Brain microvascular endothelial cell (primary cell): ENCODE measurements at regions not wholly inside any gene's neighbourhood (a gene's known extent, or its start where the extent isn't known, plus 50 kb on each side); places are given as distances from the start of the nearest gene placed in this dataset.
"Not testable (repeated sequence)": the region's sequence is repeated elsewhere in the genome, so short reads cannot be mapped to it uniquely, and the experiment has no call there.

Experiments used
- DNase-seq: peaks from one replicate; pipeline ENCODE4 v3.0.0-alpha.2; 2020
- H3K27ac ChIP-seq: fragments of 250-450 bp; sonication (Bioruptor Pico); 2 replicates; pipeline ENCODE4 v1.5.1; 2020; ENCODE audit warnings: mild to moderate bottlenecking, moderate library complexity
- H3K27me3 ChIP-seq: fragments of 250-450 bp; sonication (Bioruptor Pico); replicated peaks from 2 replicates; pipeline ENCODE4 v1.5.1; 2020; ENCODE audit warnings: mild to moderate bottlenecking
- H3K36me3 ChIP-seq: fragments of 250-450 bp; sonication (Bioruptor Pico); replicated peaks from 2 replicates; pipeline ENCODE4 v1.5.1; 2020; ENCODE audit warnings: mild to moderate bottlenecking
- H3K4me3 ChIP-seq: 2 replicates; pipeline ENCODE4 v1.5.1; 2011; ENCODE audit warnings: low read depth, mild to moderate bottlenecking, control low read depth, low read length, moderate library complexity
- CTCF ChIP-seq: IDR thresholded peaks from 2 replicates; pipeline ENCODE4 v1.5.1; 2011; ENCODE audit warnings: low read depth, mild to moderate bottlenecking, moderate library complexity, low read length, control low read depth, inconsistent platforms; ENCODE audit errors: missing control alignments
- in situ Hi-C: cut with HindIII; loops from 2 replicates; pipeline ENCODE4 v1.10.0; 2017; ENCODE audit warnings: low sequenced_read_pairs, low pct_ligation_motif_present

DNA sequence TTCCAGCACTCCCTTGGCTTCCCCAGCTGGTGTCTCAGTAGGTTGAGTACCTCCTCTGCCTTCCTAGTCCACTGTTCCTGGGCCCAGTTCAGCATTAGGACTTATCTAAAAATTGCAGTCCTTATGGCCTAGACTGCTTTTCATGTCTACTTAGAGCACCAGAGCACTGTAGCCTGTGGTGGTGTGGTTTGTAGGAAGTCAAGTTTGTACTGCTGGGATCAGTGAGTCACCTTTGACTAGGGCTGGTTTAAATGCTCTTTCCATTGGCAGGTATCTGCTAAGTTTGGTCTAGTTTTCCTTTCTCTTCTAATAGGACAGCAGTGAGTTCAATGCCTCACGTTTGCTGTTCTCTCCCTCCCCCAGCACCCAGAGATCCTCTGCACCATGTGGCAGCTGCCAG is 233.6 kb upstream of the WDFY3 start:
- Histone ChIP-seq H3K36me3 (no peaks in the 10 kb centered on the region), H3K4me3 (no peak overlapping the region), H3K27me3 (no peaks in the 10 kb centered on the region), H3K27ac (no peak overlapping the region)
- TF ChIP-seq CTCF, result no peak
- no peak for DNase-seq
- in situ Hi-C loops, result no loop called here

DNA sequence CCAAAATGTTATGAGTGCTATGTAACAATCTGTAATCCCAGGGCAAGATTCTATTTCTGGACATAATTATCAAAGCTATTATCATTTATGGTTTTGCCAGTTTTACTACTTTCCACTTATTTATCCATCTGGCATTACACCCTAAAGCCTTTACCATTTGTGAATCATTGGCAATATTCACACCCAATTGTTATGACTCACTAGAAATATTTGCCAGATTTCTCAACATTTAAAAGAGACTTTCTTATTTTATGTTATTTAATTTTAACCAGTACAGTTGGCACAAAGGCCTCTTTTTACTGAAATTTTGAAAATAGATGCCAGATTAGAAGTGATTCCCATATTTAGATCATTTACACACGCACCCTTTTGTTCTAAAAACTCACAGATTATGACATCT is 242.7 kb upstream of the WDFY3 start:
- Histone ChIP-seq H3K27ac (no peak overlapping the region), H3K4me3 (no peak overlapping the region), H3K27me3 (no peaks in the 10 kb centered on the region), H3K36me3 (no peaks in the 10 kb centered on the region)
- in situ Hi-C loops, result no loop called here
- no peak for TF ChIP-seq CTCF
- no peak for DNase-seq

DNA sequence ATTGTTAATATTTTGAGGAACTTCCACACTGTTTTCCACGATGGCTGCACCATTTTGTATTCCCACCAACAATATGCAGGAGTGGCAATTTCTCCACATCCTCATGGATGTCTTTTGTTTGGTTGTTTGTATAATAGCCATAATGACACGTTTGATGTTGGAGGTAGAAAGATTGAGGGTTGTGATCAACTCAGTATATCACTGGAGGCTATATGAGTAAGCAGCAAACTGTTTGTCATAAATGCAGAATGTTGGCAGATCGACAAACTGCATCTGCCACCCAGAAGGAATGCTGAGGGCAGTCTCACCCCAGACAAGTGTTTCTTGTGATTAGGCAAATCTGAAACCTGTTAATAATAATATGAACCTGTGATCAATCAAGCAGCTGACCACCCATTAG is 243.9 kb upstream of the WDFY3 start:
- Histone ChIP-seq H3K27me3 (no peaks in the 10 kb centered on the region), H3K4me3 (no peak overlapping the region), H3K36me3 (no peaks in the 10 kb centered on the region), H3K27ac (no peak overlapping the region)
- TF ChIP-seq CTCF, result no peak
- in situ Hi-C loops, result no loop called here
- DNase-seq, result no peak

- H3K27ac ChIP-seq, H3K4me3 ChIP-seq, H3K36me3 ChIP-seq, in situ Hi-C loops, DNase-seq, H3K27me3 ChIP-seq: not testable (repeated sequence)
These were observed 250.1 kb upstream of the WDFY3 start for GRCh38 chr4:85216571-85216970.

GRCh38 chr4:85218756-85219155 is 252.3 kb upstream of the WDFY3 start:
- no peak for TF ChIP-seq CTCF
- no peak for DNase-seq
- Histone ChIP-seq H3K27me3 (no peaks in the 10 kb centered on the region), H3K4me3 (no peak overlapping the region), H3K36me3 (no peaks in the 10 kb centered on the region), H3K27ac (no peak overlapping the region)
- in situ Hi-C loops, result no loop called here

GRCh38 chr4:85221606-85222005 is 253.3 kb upstream of the ARHGAP24 start:
- H3K27ac ChIP-seq, result no peak overlapping the region
- H3K27me3 ChIP-seq, result no peaks in the 10 kb centered on the region
- in situ Hi-C loops, result no loop called here

More at GRCh38 chr4:85221606-85222005, 253.3 kb upstream of the ARHGAP24 start:
- H3K4me3 ChIP-seq, result no peak overlapping the region
- TF ChIP-seq CTCF, result no peak
- H3K36me3 ChIP-seq, result no peaks in the 10 kb centered on the region
- DNase-seq, result no peak
